AG04450 (cell line): ENCODE measurements at regions not wholly inside any gene's neighbourhood (a gene's known extent, or its start where the extent isn't known, plus 50 kb on each side); places are given as distances from the start of the nearest gene placed in this dataset.
A peak's percentile ranks its signal among the peaks of the same experiment; 100 is the strongest.

Source experiments
- CTCF ChIA-PET: fragments of 300-600, 350-600 bp; formaldehyde crosslinking; extraction: SDS; loops from one replicate; lab custom pipeline; 2022; ENCODE audit warnings: antibody characterized with exemption, inconsistent platforms; lab: Charles Lee
- POLR2A ChIA-PET: fragments of 350-600 bp; formaldehyde crosslinking; extraction: SDS; loops from one replicate; lab custom pipeline; 2021; ENCODE audit warnings: antibody characterized with exemption, inconsistent platforms; lab: Yijun Ruan, JAX
- DNase-seq: peaks from one replicate; pipeline ENCODE4 v3.0.0-alpha.2; 2011; ENCODE audit warnings: low read depth, low spot score
- H3K27ac ChIP-seq: one replicate; pipeline ENCODE4 v1.5.1; 2012; ENCODE audit warnings: low read depth, low read length, control low read depth
- H3K27me3 ChIP-seq: one replicate; pipeline ENCODE4 v1.6.0; 2012; ENCODE audit warnings: low read length; ENCODE audit not compliant: control insufficient read depth, insufficient read depth
- H3K4me3 ChIP-seq: 2 replicates; pipeline ENCODE4 v1.5.1; 2011; ENCODE audit warnings: mild to moderate bottlenecking, low read depth, low read length, control low read depth
- H3K9me3 ChIP-seq: 2 replicates; pipeline ENCODE4 v1.5.1; 2012; ENCODE audit warnings: low read length; ENCODE audit not compliant: control insufficient read depth, insufficient read depth
- TF ChIP-seq, protein P1 (sequence below): IDR thresholded peaks from 2 replicates; pipeline ENCODE4 v1.5.1; 2011; ENCODE audit warnings: low read depth, low read length, control low read depth, inconsistent platforms

DNA sequence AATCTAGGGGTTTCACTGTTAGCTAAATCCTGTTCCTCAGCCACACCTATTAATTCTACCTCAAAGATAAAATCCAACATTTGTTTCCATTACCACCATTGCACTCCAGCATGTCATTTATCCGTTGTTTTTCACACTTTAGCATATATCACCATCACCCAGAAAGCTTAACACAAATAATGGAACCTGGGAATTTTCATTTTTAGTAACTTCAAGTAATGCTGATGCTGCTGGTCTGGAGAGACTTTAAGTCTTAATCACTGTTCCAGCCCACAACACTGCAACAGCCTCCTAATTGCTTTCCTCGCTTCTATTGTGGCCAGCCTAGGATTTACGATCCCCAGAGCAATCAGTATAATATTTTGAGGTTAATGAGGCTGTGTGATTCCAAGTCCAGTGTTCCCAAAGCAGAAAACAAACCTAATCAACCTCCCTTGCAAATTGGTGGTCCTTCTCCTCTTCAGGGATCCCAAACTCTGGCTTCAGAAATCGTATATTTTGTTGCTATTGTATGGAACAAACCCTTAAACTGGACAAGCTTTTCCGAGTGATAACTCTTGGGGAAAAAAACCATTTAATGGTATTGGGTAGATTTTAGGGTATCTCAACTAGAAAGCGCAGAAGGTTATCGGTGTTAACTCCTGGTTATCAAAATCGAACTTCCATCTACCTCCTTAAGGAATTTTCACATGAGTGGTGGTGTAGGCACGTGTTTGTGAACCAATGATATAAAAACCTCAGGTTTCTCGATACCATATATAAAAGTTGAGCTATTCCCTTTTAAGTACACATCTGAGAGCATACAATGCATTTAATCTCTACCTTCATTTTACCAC lies 50.0 kb upstream of the BOLA1 start:
- POLR2A ChIA-PET = interaction anchor here (2.2 kb wide), 1 partner anchor 38 kb away, joined by 25 read pairs; a partner anchor contains a TSS

More for the DNA sequence above, 50.0 kb upstream of the BOLA1 start:
- H3K27ac ChIP-seq = no peak overlapping the region
- no peak for DNase-seq
- H3K27me3 ChIP-seq = no peaks in the 10 kb centered on the region
- TF ChIP-seq, protein P1, sequence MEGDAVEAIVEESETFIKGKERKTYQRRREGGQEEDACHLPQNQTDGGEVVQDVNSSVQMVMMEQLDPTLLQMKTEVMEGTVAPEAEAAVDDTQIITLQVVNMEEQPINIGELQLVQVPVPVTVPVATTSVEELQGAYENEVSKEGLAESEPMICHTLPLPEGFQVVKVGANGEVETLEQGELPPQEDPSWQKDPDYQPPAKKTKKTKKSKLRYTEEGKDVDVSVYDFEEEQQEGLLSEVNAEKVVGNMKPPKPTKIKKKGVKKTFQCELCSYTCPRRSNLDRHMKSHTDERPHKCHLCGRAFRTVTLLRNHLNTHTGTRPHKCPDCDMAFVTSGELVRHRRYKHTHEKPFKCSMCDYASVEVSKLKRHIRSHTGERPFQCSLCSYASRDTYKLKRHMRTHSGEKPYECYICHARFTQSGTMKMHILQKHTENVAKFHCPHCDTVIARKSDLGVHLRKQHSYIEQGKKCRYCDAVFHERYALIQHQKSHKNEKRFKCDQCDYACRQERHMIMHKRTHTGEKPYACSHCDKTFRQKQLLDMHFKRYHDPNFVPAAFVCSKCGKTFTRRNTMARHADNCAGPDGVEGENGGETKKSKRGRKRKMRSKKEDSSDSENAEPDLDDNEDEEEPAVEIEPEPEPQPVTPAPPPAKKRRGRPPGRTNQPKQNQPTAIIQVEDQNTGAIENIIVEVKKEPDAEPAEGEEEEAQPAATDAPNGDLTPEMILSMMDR = no peak
- H3K9me3 ChIP-seq = no peaks in the 10 kb centered on the region
- peak overlapping the region; percentile 71 for H3K4me3 ChIP-seq
- CTCF ChIA-PET = interaction anchor here (1.3 kb wide), 2 partner anchors 35 to 39 kb away, joined by 3 read pairs; a partner anchor contains a TSS
